22Rv1 (cell line): ENCODE measurements at regions not wholly inside any gene's neighbourhood (a gene's known extent, or its start where the extent isn't known, plus 50 kb on each side); places are given as distances from the start of the nearest gene placed in this dataset.

Experiments
- H3K27ac ChIP-seq: fragments of 450-650 bp; 2 replicates; pipeline ENCODE4 v1.5.1; 2017
- ZFX ChIP-seq: fragments of 450-650 bp; IDR thresholded peaks from 2 replicates; pipeline ENCODE4 v1.6.1; 2017; ENCODE audit warnings: antibody characterized with exemption, borderline replicate concordance
- TF ChIP-seq, protein P1 (sequence below): fragments of 450-650 bp; IDR thresholded peaks from 2 replicates; pipeline ENCODE4 v1.5.1; 2017; ENCODE audit warnings: mild to moderate bottlenecking

DNA sequence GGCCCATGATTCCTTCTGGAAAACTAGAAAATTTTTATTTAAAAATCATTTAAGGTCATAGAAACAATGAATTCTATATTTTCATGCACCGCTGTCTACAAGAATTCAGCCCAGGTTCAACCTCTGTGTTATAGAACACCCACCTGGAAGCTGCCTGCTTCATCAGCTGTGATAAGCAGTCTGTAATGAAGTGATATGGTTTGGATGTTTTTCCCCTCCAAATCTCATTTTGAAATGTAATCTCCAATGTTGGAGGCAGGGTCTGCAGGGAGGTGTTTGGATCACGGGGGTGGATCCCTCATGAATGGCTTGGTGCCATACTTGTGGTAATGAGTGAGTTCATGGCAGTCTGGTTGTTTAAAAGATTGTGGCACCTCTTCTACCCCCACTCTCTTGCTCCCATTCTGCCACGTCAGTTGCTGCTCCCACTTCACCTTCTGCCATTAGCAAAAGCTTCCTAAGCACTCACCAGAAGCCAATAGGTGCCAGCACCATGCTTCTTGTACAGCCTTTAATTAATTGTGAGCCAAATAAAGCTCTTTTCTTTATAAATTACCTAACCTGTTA, 55.6 kb downstream of the MRPL32 start:
- H3K27ac ChIP-seq, result no peak overlapping the region
- TF ChIP-seq, protein P1, sequence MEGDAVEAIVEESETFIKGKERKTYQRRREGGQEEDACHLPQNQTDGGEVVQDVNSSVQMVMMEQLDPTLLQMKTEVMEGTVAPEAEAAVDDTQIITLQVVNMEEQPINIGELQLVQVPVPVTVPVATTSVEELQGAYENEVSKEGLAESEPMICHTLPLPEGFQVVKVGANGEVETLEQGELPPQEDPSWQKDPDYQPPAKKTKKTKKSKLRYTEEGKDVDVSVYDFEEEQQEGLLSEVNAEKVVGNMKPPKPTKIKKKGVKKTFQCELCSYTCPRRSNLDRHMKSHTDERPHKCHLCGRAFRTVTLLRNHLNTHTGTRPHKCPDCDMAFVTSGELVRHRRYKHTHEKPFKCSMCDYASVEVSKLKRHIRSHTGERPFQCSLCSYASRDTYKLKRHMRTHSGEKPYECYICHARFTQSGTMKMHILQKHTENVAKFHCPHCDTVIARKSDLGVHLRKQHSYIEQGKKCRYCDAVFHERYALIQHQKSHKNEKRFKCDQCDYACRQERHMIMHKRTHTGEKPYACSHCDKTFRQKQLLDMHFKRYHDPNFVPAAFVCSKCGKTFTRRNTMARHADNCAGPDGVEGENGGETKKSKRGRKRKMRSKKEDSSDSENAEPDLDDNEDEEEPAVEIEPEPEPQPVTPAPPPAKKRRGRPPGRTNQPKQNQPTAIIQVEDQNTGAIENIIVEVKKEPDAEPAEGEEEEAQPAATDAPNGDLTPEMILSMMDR, result no peak
- no peak for TF ChIP-seq ZFX

DNA sequence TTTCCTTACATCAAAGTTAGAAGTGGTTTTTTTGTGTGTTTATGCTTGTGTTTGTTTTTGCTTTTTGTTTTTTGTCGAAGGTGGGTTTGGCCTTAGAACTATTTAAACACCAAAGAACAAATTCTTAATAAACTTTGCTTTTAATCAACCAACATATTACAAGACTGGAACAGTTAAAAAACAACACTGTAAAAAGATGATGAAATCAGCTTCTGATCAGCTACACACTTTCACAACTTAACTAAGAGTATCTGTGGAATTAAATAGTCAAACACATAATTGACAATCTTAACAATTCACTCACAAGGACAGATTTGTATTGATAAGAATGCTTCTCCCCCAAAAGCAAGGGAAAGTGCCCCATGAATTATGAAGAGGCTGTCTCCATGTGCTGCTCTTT, 58.8 kb downstream of the MRPL32 start:
- no peak overlapping the region for H3K27ac ChIP-seq
- TF ChIP-seq ZFX, result no peak
- TF ChIP-seq, protein P1, result no peak

DNA sequence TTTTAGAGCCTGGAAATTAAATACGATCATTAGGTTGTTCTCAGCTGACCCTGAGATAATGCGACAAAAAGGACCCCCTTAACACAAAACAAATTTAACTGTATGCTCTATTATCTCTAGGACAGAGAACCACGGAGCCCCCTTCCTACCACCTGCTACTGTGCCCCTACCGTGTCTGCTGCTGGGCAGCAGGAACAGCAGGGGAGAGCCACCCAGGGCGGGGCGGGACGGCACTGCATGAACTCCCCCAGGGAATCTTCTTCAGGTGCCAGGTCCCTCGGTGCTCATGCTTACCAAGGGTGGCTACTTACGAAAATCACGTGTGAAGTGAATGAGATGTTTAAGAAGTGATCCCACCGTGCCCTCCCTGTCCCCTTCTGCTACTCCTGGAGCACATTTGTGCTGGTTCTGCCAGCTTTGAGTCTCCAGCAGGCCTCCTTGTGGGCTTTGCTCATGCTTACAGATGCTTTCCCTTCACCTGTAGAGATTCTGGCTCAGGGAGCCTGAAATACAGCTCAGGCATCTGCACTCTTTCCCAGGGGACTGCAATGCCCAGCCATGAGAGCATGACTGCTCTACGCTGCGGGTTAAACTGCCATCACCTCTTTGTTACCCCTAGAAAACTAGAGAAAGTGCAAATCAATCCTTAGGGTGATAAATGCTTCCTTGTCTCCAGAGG, 59.9 kb downstream of the MRPL32 start:
- TF ChIP-seq ZFX, result no peak
- TF ChIP-seq, protein P1, result no peak

DNA sequence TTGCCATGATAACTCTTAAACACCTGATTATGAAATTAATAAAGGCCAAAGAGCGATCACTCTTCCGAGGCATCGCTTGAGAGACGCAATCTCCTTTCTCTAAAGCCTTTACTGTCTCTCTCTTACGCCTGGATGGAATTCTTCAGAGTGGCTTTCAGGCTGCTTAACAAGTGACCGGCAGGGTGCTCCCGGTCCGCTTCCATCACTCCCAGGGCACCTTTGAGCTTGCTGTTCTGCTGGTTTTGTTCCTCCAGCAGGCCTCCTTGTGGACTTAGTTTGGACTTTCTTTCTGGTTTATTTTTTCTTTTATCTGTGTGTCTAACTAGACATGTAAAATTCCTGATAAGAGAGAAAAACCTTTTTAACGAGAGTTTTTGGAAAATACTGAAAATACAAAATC, 60.9 kb downstream of the MRPL32 start:
- TF ChIP-seq, protein P1, result no peak
- no peak for TF ChIP-seq ZFX
- no peak overlapping the region for H3K27ac ChIP-seq

More for the DNA sequence above, 59.9 kb downstream of the MRPL32 start:
- no peak overlapping the region for H3K27ac ChIP-seq

DNA sequence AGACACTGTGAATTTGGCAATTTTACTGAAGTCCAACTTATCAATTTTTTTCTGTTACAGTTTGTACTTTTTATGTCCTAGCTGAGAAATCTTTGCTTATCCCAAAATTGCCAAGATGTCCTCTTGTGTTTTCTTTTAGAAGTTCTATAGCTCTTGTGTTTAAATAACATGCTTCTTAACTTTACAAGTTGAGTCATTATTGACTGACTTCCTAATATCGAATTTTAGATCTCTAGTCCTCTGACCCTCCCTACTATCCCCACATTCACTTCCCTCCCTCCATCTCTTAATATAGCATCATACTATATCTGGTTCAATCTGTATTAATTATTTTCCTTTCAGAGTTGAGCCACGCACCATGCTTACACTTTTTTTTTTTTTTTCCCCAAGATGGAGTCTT, 61.9 kb downstream of the MRPL32 start:
- TF ChIP-seq, protein P1, result no peak
- no peak for TF ChIP-seq ZFX

DNA sequence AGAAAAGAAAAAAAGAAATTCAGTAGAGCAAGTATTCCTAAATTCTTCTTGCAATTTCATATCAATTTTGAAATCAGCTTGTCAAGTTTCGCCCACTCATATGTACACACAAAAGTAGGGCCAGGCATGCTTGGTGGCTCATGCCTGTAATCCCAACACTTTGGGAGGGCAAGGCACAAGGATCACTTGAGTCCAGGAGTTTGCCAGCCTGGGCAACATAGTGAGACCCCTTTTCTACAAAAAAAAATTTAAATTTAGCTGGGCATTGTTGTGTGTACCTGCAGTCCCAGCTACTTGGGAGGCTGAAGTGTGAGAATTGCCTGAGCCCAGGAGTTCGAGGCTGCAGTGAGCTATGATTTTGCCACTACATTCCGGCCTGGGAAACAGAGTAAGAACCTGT, 65.4 kb downstream of the MRPL32 start:
- TF ChIP-seq ZFX, result no peak
- TF ChIP-seq, protein P1, result no peak
- no peak overlapping the region for H3K27ac ChIP-seq

More for the DNA sequence above, 61.9 kb downstream of the MRPL32 start:
- H3K27ac ChIP-seq, result no peak overlapping the region

DNA sequence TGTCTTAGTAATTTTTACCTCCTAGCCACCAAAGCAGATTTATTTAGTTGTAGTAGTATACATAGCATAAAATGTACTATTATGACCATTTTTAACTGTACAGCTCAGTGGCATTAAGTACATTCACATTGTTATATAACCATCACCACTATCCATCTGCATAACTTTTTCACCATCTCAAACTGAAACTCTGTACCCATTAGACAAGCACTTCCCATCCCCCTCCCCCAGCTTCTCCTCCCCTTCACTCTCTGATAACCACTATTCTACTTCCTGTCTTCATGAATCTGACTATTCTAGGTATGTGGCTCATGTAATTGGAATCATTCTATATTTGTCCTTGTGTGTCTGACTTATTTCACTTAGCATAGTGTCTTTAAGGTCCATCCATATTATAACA, 71.9 kb downstream of the MRPL32 start:
- no peak overlapping the region for H3K27ac ChIP-seq
- no peak for TF ChIP-seq ZFX
- TF ChIP-seq, protein P1, result no peak
